RPMI7951 (cell line): ENCODE measurements at regions not wholly inside any gene's neighbourhood (a gene's known extent, or its start where the extent isn't known, plus 50 kb on each side); places are given as distances from the start of the nearest gene placed in this dataset.

Experiments used
- DNase-seq: peaks from one replicate; pipeline ENCODE4 v3.0.0-alpha.2; 2012; ENCODE audit warnings: low read depth

DNA sequence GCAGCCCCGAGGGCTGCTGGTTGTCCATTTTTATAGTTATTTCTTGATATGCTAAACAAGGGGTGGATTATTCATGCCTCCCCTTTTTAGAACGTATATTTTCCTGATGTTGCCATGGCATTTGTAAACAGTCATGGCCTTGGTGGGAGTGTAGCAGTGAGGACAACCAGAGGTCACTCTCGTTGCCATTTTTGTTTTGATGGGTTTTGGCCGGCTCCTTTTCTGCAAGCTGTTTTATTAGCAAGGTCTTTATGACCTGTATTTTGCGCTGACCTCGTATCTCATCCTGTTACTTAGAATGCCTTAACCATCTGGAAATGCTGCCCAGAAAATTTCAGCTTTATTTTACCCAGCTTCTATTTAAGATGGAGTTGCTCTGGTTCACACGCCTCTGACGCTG, 825.8 kb upstream of the CDH2 start:
- DNase-seq, result peak; percentile 63

DNA sequence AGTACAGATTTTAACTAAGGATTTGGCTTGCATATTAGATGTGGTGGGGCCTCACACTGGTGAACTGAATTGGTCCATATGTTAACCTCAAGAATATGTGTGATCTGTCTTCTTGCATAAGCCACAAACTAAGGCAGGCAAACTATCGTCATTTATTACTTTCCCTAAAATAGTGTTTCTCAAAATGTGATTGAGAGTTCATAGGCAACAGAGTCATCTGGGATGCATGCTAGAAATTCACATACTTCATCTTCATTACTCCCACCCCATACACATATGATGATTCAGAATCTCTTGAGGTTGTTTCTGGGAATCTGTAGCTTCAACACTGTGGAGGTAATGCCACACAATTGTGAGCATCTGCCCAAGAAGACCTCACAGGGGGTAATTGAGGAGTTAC, 822.8 kb upstream of the CDH2 start:
- DNase-seq, result no peak

DNA sequence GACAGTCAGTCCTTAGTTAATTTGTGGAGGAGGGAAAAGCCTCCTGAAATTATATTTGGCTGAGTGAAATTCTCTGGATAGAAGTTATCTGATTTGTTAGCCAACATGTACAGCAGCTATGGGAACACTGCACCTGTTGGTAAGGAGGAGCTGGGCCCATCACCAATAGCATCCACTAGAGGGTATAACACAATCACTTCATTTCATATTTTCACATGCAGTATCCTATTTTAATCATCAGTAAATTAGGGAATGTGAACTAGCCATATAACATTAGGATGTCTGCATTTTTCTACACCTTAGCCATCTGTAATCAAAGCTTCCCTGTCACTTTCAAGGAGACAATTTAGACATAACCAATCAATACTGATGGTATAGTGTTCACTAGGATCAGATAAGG, 818.4 kb upstream of the CDH2 start:
- DNase-seq, result no peak

DNA sequence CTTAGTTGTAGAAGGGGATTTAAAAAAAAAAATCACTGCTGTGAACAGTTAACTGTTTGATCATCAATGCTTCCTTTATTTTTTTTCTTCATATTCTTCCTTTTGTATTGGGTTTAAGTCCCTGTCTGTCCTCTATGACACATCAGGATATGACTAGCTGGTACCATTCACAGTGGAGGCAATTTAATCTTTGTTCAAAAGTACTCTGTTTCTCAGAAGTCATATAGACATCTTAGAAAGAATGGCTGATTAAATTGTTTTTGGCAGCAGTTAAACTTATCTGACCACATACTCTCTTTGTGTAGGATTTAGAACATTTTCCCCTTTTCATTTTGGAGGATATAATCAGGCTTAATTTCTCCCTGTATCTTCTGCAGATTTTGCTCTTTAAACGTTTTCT, 807.8 kb upstream of the CDH2 start:
- peak; percentile 40 for DNase-seq

DNA sequence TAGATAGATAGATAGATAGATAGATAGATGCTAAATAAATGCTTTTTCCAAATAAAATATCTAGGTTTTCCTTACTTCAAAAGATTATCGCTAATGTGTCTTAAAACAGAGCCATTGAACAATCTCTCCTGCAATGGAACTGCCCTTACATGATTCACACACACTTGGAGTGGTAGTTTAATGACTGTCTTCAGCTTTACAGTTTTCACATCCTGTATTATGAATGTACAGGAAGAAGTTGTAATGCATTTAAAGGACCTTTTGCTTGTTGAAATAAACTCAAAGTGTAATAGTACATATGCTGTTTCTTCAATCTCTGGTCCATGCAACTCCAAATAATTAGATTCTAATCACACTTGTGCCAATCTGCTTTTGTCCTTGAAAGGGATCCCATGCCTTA, 797.6 kb upstream of the CDH2 start:
- DNase-seq, result no peak

DNA sequence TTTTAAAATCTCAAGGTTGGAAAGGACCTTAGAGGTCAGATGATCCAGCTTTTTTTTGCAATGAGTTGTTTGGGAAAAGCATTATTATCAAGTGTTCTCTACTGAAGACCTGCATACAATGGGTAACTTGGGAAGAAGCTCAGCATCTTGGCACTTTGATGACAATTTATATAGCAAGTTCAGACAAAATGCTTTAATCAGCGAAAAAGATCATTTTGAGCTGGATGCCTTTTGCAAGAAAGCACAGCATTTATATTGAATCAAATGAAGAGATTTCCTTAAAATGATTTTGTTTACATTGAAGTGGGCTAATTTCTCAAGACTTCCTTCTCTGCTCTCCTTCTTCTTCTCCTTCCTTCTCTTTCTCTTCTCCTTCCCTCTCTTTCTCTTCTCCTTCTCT, 796.4 kb upstream of the CDH2 start:
- no peak for DNase-seq

DNA sequence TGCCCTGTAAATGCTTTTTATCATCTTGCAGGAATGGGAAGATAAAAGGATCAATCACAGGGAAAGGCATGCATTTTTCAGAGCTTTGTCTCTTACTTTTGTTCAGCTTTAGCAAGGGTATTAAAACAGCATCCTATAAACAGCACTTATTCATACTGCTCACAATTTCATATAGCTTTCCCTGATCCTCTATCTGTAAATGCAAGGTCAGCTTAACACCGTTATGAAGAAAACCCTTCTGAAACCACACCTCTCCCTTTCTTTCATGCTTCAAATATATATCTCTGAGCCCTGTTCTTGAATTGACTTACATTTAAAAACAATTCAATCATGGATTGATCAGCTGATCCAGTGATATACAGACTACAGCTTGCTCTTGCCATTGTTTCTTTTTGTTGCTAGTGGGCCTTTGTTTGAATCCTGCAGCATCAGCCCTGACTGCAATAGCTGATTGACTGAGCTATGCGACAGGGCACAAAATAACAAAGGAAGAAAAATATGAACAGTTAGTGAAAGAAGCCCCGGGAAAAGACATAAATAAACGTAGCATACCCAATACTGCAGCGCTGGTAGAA, 795.5 kb upstream of the CDH2 start:
- DNase-seq, result no peak

DNA sequence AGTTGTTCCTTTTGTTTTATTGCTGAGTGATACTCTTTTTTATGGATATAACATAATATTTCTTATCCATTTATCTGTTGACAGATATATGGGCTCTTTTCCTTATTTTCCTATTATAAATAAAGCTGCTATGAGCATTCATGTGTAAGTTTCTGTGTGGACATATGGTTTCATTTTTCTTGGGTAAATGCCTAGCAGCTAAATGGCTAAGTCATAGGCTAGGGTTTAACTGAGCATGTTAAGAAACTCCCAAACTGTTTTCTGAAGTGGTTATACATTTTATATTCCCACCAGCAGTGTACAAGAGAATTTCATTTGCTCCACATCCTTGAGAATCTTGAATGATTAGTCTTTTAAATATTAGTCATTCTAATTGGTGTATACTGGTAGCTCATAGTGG, 786.6 kb upstream of the CDH2 start:
- peak; percentile 48 for DNase-seq

DNA sequence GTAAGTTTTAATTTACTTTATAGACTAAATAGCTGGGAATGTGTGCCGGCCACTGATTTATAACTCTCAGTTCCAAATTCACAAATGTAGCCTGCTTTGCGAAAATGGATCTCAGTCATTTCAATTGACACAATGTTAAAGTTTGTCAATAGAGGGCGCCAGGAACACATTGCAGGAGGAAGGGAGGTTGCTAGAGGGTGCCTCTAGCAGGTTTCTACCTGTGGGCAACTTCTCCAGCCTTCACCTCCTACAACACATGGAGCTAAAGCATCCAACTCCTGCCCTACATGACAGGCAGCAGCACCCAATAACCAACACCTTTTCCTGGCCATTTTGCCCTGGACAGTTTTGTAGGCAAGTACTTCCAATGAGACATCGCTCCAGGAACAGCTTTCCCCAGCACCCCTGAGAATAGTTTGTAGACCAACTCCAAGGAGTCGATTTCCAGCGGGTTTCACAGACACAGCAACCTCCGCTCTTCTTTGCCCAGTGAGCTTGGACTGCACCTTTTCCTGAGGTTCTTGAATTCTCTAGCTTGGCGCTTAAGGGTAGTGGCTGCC, 784.8 kb upstream of the CDH2 start:
- DNase-seq, result peak; percentile 40

DNA sequence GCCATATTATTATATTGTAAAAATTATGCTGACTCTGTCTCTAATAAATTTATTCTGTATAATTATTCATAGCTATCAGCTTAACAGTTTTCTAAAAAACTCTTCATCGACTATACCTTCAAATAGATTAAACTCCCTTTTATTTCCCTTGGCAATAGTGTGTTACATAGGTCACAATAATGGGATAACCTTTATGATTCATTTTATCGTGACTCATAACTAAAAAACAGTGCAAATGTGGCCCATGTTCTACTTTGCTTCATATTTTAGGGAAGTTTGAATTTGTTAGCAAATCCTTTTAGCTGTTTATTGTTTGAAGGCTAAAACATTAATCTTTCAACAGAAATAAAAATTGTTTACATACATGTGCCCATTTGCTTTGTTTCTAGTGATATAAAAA, 783.2 kb upstream of the CDH2 start:
- DNase-seq, result peak; percentile 20

DNA sequence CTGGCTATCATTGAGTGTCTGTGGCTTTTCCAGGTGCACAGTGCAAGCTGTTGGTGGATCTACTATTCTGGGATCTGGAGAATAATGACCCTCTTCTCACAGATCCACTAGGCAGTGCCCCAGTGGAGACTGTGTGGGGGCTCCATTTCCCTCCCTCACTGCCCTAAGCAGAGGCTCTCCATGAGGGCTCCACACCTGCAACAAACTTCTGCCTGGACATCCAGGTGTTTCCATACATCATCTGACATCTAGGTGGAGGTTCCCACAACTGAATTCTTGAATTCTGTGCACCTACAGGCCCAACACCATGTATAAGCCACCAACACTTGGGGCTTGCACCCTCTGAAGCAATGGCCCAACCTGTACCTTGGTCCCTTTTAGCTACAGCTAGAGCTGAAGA, 775.4 kb upstream of the CDH2 start:
- no peak for DNase-seq

DNA sequence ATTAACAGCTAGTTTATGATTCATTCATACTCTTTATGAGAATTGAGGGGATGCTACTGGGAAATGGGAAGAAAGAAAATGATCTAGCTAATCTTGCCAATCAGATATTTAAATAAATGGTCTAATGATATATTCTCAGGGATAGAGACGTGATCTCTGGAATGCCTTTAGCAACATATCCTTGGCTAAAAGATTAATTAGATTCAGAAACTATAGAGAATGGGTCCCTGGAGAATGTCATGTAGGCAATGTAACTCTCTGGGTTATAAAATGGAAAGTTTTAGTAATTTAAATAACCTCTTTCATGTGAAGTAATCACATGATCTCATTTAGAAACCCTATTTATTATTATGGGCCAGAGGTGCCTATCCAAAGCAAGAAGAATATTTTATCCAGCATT, 771.0 kb upstream of the CDH2 start:
- DNase-seq, result no peak

DNA sequence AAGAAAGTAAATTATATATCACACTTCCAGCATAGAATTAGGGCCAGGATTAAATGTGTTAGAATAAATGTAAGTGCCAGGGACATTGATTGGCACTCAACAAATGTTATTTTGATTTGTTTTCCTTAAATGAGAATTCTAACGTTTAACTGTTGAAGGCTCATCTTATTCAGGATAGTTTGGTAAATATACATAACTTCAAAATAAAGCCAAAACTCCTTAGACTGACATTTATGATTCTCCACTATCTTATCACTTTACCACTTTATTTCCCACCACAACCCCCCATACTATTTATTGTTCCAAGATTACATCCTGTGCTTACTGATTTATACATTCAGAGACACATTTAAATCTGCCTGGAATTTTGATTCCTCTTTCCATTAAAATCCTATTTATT, 769.5 kb upstream of the CDH2 start:
- no peak for DNase-seq

DNA sequence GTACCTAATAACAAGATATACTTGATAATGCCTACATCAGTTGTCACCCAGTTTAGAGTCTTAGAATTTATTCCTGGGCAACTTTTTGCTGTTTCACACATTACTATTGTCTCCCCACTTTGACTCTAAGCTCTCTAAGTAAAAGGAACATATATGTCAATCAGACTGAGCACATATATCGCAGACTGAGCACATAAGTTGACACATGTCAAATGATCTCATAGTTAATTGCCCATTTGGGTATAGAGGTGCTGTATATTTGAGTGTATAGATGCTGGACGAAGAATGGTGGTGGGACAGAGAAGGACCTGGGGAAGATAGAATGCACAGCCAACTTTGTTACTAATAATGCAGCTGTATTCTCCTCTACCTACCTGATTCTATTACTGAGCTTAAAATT, 746.0 kb upstream of the CDH2 start:
- DNase-seq, result no peak

DNA sequence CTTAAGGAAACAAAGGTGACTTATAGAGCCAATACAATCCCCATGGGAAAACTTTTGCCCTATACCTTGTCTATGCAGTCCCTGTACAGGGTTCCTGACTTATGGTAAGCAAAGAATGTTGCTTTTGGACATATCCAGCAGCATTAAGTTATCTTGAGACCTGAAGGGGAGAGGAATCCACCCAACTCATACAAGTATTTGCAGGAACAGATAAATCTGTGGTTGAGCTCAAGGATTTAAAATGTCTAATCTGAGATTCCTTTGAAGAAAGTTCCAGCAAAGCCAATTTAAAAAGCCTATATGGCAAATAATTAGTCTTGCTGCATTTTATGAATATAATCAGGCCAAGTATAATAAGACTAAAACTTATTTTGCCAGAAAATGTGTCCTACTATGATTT, 739.5 kb upstream of the CDH2 start:
- DNase-seq, result no peak

DNA sequence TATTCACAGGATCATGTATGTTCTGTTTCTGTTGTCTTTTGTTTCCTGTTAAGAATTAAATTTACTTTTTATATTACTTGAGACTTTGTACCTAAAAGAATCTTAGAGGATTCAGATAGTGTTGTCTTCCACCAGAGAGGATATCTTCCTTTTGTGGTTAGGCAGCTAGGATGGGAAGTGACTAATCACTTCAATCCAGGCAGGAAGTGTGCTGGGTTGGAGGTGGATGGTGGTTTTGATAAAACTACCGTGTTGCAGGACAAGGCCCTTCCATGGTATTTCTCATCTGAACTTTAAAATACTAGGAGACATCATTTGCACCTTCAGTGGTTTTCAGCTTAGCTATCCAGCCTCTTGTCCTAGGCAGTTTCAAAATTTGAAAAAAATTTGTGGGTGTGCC, 728.6 kb upstream of the CDH2 start:
- peak; percentile 84 for DNase-seq

DNA sequence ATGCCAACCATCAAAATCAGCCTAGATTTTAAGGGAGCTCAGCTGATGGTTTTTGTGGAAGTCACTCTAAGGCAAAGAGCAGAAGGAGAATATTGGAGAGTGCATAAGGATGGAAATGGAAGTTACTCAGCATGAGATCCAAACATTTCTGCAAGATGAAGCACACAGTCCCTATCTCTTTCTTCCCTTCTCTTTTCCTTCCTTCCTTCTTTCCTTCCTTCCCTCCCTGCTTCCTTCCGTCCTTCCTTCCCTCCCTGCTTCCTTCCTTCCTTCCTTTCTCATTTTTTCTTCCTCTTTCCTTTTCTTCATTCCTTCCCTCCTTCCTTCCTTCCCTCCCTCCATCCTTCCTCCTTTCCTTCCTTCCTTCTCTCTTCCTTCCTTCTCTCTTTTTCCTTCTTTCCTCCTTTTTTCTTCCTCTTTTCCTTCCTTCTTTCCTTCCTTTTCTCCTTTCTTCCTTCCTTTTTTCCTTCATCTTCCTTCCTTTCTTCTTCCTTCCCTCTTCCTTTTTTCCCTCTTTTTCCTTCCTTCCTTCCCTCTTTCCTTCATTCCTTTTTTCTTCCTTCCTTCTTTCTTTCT, 727.9 kb upstream of the CDH2 start:
- no peak for DNase-seq

DNA sequence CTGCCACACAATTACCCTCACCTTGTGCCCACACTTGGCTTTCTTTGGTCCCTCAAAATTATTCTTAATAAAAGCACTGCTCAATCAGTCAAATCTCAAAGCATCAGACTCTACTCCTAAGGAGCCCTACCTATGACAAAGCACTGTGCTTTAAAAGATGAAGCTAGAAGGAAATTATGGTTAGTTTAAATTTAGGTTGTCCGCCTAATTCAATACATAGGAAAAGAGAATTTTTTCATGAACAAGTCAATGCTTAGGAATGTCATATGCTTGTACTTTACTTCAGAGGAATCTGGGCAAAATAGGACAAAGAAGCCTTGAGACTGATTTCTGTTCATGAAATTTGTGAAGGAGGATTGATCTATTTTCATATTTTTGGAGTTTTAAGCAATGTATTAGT, 726.4 kb upstream of the CDH2 start:
- DNase-seq, result peak; percentile 16

DNA sequence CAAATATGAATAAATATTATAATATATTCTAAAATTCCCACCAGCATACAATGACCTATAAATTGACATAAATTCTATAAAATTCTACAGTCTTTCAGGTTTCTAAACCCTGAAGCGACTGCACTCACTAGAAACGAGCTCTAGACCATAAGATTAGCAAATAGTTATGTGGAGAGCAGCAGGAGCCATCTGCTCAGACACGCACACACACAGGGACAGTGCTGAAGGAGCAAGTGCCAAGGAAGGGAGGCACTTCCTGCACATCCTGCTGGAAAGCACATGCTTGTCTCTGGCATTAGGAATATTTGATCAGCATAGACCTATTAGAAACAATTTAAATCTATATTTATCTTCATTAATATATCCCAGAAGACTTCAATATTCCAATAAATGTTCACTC, 713.9 kb upstream of the CDH2 start:
- no peak for DNase-seq

DNA sequence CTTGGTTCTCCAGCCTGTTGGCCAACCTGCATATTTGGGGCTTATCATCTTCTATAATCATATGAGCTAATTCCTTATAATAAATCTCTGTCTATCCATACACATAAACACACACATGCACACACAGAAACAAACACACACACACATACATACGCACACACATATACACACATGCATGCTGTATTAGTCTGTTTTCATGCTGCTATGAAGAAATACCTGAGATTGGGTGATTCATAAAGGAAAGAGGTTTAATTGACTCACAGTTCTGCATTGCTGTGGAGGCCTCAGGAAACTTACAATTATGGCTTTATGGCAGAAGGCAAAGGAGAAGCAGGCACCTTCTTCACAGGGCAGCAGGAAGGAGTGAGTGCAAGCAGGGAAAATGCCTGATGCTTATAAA, 707.4 kb upstream of the CDH2 start:
- DNase-seq, result no peak

DNA sequence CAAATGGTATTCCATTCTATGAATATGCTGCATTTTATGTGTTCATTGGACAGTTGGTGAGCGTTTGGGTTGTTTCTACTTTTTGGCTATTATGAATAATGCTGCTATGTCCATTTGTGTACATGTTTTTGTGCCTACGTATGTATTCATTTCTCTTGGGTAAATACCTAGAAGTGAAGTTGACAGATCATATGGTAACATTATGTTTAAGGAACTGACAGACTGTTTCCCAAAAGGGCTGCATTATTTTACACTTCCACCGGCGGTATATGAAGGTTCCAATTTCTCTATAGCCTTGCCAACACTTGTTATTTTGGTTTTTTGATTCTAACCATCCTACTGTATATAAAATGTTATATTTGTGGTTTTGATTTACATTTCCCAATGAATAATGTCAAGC, 703.9 kb upstream of the CDH2 start:
- DNase-seq, result no peak

DNA sequence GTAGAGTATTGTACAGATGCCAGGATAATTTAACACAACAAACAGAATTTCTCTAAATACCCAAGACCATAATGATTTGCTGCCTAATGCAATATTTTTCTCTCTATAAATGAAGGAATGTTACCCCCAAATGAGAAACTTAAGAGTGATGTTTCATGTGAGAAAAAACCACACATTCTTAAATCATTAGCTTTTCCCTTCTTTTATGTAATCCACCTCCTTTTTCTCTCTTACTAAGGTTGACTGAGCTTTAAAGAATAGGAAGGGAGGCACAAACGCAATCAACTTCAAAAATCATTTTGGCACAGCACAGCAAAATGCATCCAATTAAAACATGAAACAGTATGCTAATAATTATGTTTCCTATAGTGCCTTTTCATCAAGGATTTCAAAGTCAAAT, 698.1 kb upstream of the CDH2 start:
- DNase-seq, result no peak

DNA sequence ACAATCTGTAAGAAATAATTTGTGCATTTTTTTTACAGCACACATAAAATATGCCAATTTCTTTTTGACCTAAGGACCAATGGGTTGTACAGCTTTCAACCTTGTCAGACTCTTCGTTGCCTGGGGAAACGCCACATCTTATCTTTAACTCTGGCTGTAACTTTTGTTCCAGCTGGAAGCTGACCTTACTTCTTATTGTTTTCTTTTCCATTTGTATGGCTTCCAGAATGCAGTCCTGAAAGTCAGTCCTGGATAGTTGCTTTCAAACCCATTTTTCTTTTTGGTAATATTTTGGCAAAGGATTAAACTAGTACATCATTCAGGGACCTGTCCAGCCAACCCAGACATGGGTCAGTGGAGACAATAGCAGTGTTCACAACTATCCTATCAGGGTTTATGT, 686.5 kb upstream of the CDH2 start:
- DNase-seq, result no peak

DNA sequence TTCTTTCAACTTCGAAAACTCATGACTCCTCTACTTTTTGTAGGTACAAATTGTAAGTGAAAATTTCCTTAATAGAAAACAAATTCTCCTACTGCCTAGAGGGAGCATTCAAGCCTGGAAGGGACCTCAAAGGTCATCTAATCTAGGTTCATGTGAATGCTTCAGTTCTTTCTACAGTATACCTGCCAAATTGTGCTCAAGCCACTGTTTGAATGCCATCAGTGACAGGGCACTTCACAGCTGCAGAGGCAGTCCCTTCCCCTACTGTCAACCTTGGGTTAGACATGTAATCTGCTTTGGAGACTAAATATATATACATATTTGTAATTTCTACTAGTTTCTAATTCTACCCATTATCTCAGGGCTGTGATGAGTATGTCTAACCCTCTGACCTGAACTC, 681.3 kb upstream of the CDH2 start:
- no peak for DNase-seq
